ENCODE measurements at regions not wholly inside any gene's neighbourhood (a gene's known extent, or its start where the extent isn't known, plus 50 kb on each side); places are given as distances from the start of the nearest gene placed in this dataset.

GRCh38 chr1:22247527-22248245, 104.8 kb upstream of the WNT4 start:
- H3K36me3 ChIP-seq (ENCODE audit: control insufficient read depth in 2 of 2, insufficient read depth in 2 of 2, low read length in 1 of 2), result no peaks in the 10 kb centered on the region
- H3K27ac ChIP-seq (ENCODE audit: low read depth in 1 of 2, low read length in 1 of 2), result no peak overlapping the region
- H3K4me1 ChIP-seq (ENCODE audit: control insufficient read depth in 2 of 2, insufficient read depth in 2 of 2, low read length in 2 of 2), result no peaks in the 10 kb centered on the region
- no peaks in the 10 kb centered on the region for H3K9me3 ChIP-seq (ENCODE audit: control insufficient read depth in 2 of 2, insufficient read depth in 1 of 2, low read length in 1 of 2)
- H3K4me3 ChIP-seq (ENCODE audit: low read length in 2 of 2), result no peak overlapping the region
- 77% methylated on average over 18 of the region's 18 CpGs for WGBS
- H3K27me3 ChIP-seq (ENCODE audit: control insufficient read depth in 2 of 2, insufficient read depth in 1 of 2, low read length in 1 of 2), result peaks cover 2 to 11% of the 10 kb centered on the region in 2 donors
- no peak for DNase-seq (ENCODE audit: low read depth in 6 of 9, low spot score in 9 of 9)

- Histone ChIP-seq H3K4me1 (ENCODE audit: control insufficient read depth in 2 of 2, insufficient read depth in 2 of 2, low read length in 2 of 2) (no peaks in the 10 kb centered on the region), H3K9me3 (ENCODE audit: control insufficient read depth in 2 of 2, insufficient read depth in 1 of 2, low read length in 1 of 2) (no peaks in the 10 kb centered on the region), H3K27ac (ENCODE audit: low read depth in 1 of 2, low read length in 1 of 2) (no peak overlapping the region), H3K36me3 (ENCODE audit: control insufficient read depth in 2 of 2, insufficient read depth in 2 of 2, low read length in 1 of 2) (no peaks in the 10 kb centered on the region), H3K27me3 (ENCODE audit: control insufficient read depth in 2 of 2, insufficient read depth in 1 of 2, low read length in 1 of 2) (peaks cover 2 to 14% of the 10 kb centered on the region in 2 donors), H3K4me3 (ENCODE audit: low read length in 2 of 2) (no peak overlapping the region)
- 91% methylated on average over 8 of the region's 8 CpGs for WGBS
- no peak for DNase-seq (ENCODE audit: low read depth in 6 of 9, low spot score in 9 of 9)
Observed at GRCh38 chr1:22248746-22249145, 105.8 kb upstream of the WNT4 start.

- 87% methylated on average over 11 of the region's 11 CpGs for WGBS
- Histone ChIP-seq H3K4me3 (ENCODE audit: low read length in 2 of 2) (no peak overlapping the region), H3K36me3 (ENCODE audit: control insufficient read depth in 2 of 2, insufficient read depth in 2 of 2, low read length in 1 of 2) (no peaks in the 10 kb centered on the region), H3K27me3 (ENCODE audit: control insufficient read depth in 2 of 2, insufficient read depth in 1 of 2, low read length in 1 of 2) (peaks cover 2 to 14% of the 10 kb centered on the region in 2 donors), H3K4me1 (ENCODE audit: control insufficient read depth in 2 of 2, insufficient read depth in 2 of 2, low read length in 2 of 2) (no peaks in the 10 kb centered on the region), H3K27ac (ENCODE audit: low read depth in 1 of 2, low read length in 1 of 2) (no peak overlapping the region), H3K9me3 (ENCODE audit: control insufficient read depth in 2 of 2, insufficient read depth in 1 of 2, low read length in 1 of 2) (no peaks in the 10 kb centered on the region)
- DNase-seq (ENCODE audit: low read depth in 6 of 9, low spot score in 9 of 9), result no peak
Observed at GRCh38 chr1:22249928-22250680, 107.2 kb upstream of the WNT4 start.

GRCh38 chr1:22250724-22251123, 107.8 kb upstream of the WNT4 start:
- H3K9me3 ChIP-seq (ENCODE audit: control insufficient read depth in 2 of 2, insufficient read depth in 1 of 2, low read length in 1 of 2), result no peaks in the 10 kb centered on the region
- no peaks in the 10 kb centered on the region for H3K4me1 ChIP-seq (ENCODE audit: control insufficient read depth in 2 of 2, insufficient read depth in 2 of 2, low read length in 2 of 2)
- no peak overlapping the region for H3K27ac ChIP-seq (ENCODE audit: low read depth in 1 of 2, low read length in 1 of 2)
- H3K36me3 ChIP-seq (ENCODE audit: control insufficient read depth in 2 of 2, insufficient read depth in 2 of 2, low read length in 1 of 2), result no peaks in the 10 kb centered on the region
- no peak for DNase-seq (ENCODE audit: low read depth in 6 of 9, low spot score in 9 of 9)
- peaks cover 2 to 14% of the 10 kb centered on the region in 2 donors for H3K27me3 ChIP-seq (ENCODE audit: control insufficient read depth in 2 of 2, insufficient read depth in 1 of 2, low read length in 1 of 2)
- WGBS, result 84% methylated on average over 11 of the region's 11 CpGs
- no peak overlapping the region for H3K4me3 ChIP-seq (ENCODE audit: low read length in 2 of 2)

- no peak overlapping the region for H3K4me3 ChIP-seq (ENCODE audit: low read length in 2 of 2)
- no peak for DNase-seq (ENCODE audit: low read depth in 6 of 9, low spot score in 9 of 9)
- peaks cover 2 to 14% of the 10 kb centered on the region in 2 donors for H3K27me3 ChIP-seq (ENCODE audit: control insufficient read depth in 2 of 2, insufficient read depth in 1 of 2, low read length in 1 of 2)
- 35% methylated on average over 17 of the region's 17 CpGs for WGBS
- H3K27ac ChIP-seq (ENCODE audit: low read depth in 1 of 2, low read length in 1 of 2), result no peak overlapping the region
- H3K4me1 ChIP-seq (ENCODE audit: control insufficient read depth in 2 of 2, insufficient read depth in 2 of 2, low read length in 2 of 2), result no peaks in the 10 kb centered on the region
- no peaks in the 10 kb centered on the region for H3K9me3 ChIP-seq (ENCODE audit: control insufficient read depth in 2 of 2, insufficient read depth in 1 of 2, low read length in 1 of 2)
- H3K36me3 ChIP-seq (ENCODE audit: control insufficient read depth in 2 of 2, insufficient read depth in 2 of 2, low read length in 1 of 2), result no peaks in the 10 kb centered on the region
Observed at GRCh38 chr1:22252251-22252650, 109.4 kb upstream of the WNT4 start.

GRCh38 chr1:22253012-22253790, 110.3 kb upstream of the WNT4 start:
- Histone ChIP-seq H3K9me3 (ENCODE audit: control insufficient read depth in 2 of 2, insufficient read depth in 1 of 2, low read length in 1 of 2) (no peaks in the 10 kb centered on the region), H3K4me1 (ENCODE audit: control insufficient read depth in 2 of 2, insufficient read depth in 2 of 2, low read length in 2 of 2) (no peaks in the 10 kb centered on the region), H3K27ac (ENCODE audit: low read depth in 1 of 2, low read length in 1 of 2) (no peak overlapping the region), H3K27me3 (ENCODE audit: control insufficient read depth in 2 of 2, insufficient read depth in 1 of 2, low read length in 1 of 2) (peaks cover 0 to 18% of the 10 kb centered on the region in 2 donors), H3K36me3 (ENCODE audit: control insufficient read depth in 2 of 2, insufficient read depth in 2 of 2, low read length in 1 of 2) (no peaks in the 10 kb centered on the region), H3K4me3 (ENCODE audit: low read length in 2 of 2) (no peak overlapping the region)
- no peak for DNase-seq (ENCODE audit: low read depth in 6 of 9, low spot score in 9 of 9)
- WGBS, result 81% methylated on average over 16 of the region's 16 CpGs

- no peaks in the 10 kb centered on the region for H3K36me3 ChIP-seq (ENCODE audit: control insufficient read depth in 2 of 2, insufficient read depth in 2 of 2, low read length in 1 of 2)
- no peaks in the 10 kb centered on the region for H3K4me1 ChIP-seq (ENCODE audit: control insufficient read depth in 2 of 2, insufficient read depth in 2 of 2, low read length in 2 of 2)
- no peak for DNase-seq (ENCODE audit: low read depth in 6 of 9, low spot score in 9 of 9)
- no peaks in the 10 kb centered on the region for H3K9me3 ChIP-seq (ENCODE audit: control insufficient read depth in 2 of 2, insufficient read depth in 1 of 2, low read length in 1 of 2)
- no peak overlapping the region for H3K27ac ChIP-seq (ENCODE audit: low read depth in 1 of 2, low read length in 1 of 2)
- no peak overlapping the region for H3K4me3 ChIP-seq (ENCODE audit: low read length in 2 of 2)
- H3K27me3 ChIP-seq (ENCODE audit: control insufficient read depth in 2 of 2, insufficient read depth in 1 of 2, low read length in 1 of 2), result peaks cover 0 to 20% of the 10 kb centered on the region in 2 donors
- WGBS, result 86% methylated on average over 7 of the region's 7 CpGs
Observed at GRCh38 chr1:22254756-22255155, 111.9 kb upstream of the WNT4 start.

GRCh38 chr1:22255341-22256212, 112.7 kb upstream of the WNT4 start:
- WGBS, result 94% methylated on average over 11 of the region's 11 CpGs
- Histone ChIP-seq H3K27me3 (ENCODE audit: control insufficient read depth in 2 of 2, insufficient read depth in 1 of 2, low read length in 1 of 2) (peaks cover 0 to 20% of the 10 kb centered on the region in 2 donors), H3K27ac (ENCODE audit: low read depth in 1 of 2, low read length in 1 of 2) (no peak overlapping the region), H3K36me3 (ENCODE audit: control insufficient read depth in 2 of 2, insufficient read depth in 2 of 2, low read length in 1 of 2) (no peaks in the 10 kb centered on the region), H3K4me3 (ENCODE audit: low read length in 2 of 2) (no peak overlapping the region), H3K9me3 (ENCODE audit: control insufficient read depth in 2 of 2, insufficient read depth in 1 of 2, low read length in 1 of 2) (no peaks in the 10 kb centered on the region), H3K4me1 (ENCODE audit: control insufficient read depth in 2 of 2, insufficient read depth in 2 of 2, low read length in 2 of 2) (no peaks in the 10 kb centered on the region)
- no peak for DNase-seq (ENCODE audit: low read depth in 6 of 9, low spot score in 9 of 9)

All from thymus (tissue), 11 donors.